HCT116 (cell line): ENCODE measurements at regions not wholly inside any gene's neighbourhood (a gene's known extent, or its start where the extent isn't known, plus 50 kb on each side); places are given as distances from the start of the nearest gene placed in this dataset.

Experiments
- CEBPB ChIP-seq: IDR thresholded peaks from 2 replicates; pipeline ENCODE4 v1.6.1; 2012; ENCODE audit warnings: low read depth
- CTCF ChIP-seq, 3 experiments: fragments of 200-600 bp in 1 of 3; sonication (generic) in 1 of 3; IDR thresholded peaks in 2 of 3; conservative IDR thresholded peaks in 1 of 3; 2 replicates each; pipeline ENCODE4 v1.5.1; 2012 to 2017; ENCODE audit warnings: low read depth in 2 of 3, low read length in 2 of 3, antibody characterized with exemption in 1 of 3, borderline replicate concordance in 1 of 3, control low read depth in 1 of 3, mild to moderate bottlenecking in 1 of 3, mixed read lengths in 1 of 3, mixed run types in 1 of 3, moderate library complexity in 1 of 3; ENCODE audit not compliant: insufficient read depth in 1 of 3
- EZH2 ChIP-seq: fragments of 200-600 bp; sonication (generic); IDR thresholded peaks from 2 replicates; pipeline ENCODE4 v1.6.1; 2017; ENCODE audit warnings: antibody characterized with exemption, mixed run types
- EZH2phosphoT487 ChIP-seq: fragments of 200-600 bp; IDR thresholded peaks from 2 replicates; pipeline ENCODE4 v1.6.1; 2018; ENCODE audit warnings: antibody characterized with exemption, borderline replicate concordance
- MAX ChIP-seq: IDR thresholded peaks from 2 replicates; pipeline ENCODE4 v1.6.1; 2012
- POLR2A ChIP-seq: IDR thresholded peaks from 2 replicates; pipeline ENCODE4 v1.7.0; 2011; ENCODE audit warnings: borderline replicate concordance; ENCODE audit not compliant: insufficient read depth, insufficient read length; ENCODE audit errors: extremely low read depth
- POLR2AphosphoS5 ChIP-seq: IDR thresholded peaks from 2 replicates; pipeline ENCODE4 v1.6.1; 2011; ENCODE audit warnings: mild to moderate bottlenecking, low read depth, low read length, moderate library complexity
- RAD21 ChIP-seq: IDR thresholded peaks from 2 replicates; pipeline ENCODE4 v1.6.1; 2012; ENCODE audit warnings: low read depth, mild to moderate bottlenecking
- REST ChIP-seq: IDR thresholded peaks from 2 replicates; pipeline ENCODE4 v1.6.1; 2012; ENCODE audit warnings: low read depth
- SRF ChIP-seq: IDR thresholded peaks from 2 replicates; pipeline ENCODE4 v1.6.1; 2012; ENCODE audit warnings: low read depth
- YY1 ChIP-seq: IDR thresholded peaks from 2 replicates; pipeline ENCODE4 v1.6.1; 2011; ENCODE audit warnings: low read length, low read depth, moderate library complexity, mild to moderate bottlenecking; ENCODE audit not compliant: insufficient replicate concordance; ENCODE audit errors: extremely low read depth
- ZNF274 ChIP-seq: fragments of 200-500 bp; sonication (Bioruptor generic); IDR thresholded peaks from 2 replicates; pipeline ENCODE4 v1.6.1; 2014; ENCODE audit warnings: mild to moderate bottlenecking, low read depth, low read length, inconsistent platforms

- TF ChIP-seq CEBPB (no peak), POLR2AphosphoS5 (no peak), POLR2A (no peak), ZNF274 (no peak), EZH2 (no peak), CTCF (IDR thresholded peaks at IDR 0.05 in 2 of 3, conservative IDR thresholded peaks at IDR 0.05 in 1 of 3; ENCODE audit: borderline replicate concordance in 1 of 3, insufficient read depth in 1 of 3, low read depth in 2 of 3, low read length in 2 of 3) (no peak), YY1 (no peak), MAX (no peak), SRF (no peak), EZH2phosphoT487 (no peak), REST (no peak), RAD21 (no peak)
Observed at GRCh38 chrX:10048707-10049106, 81.5 kb downstream of the CLDN34 start.
